Ishikawa (cell line): ENCODE measurements at regions not wholly inside any gene's neighbourhood (a gene's known extent, or its start where the extent isn't known, plus 50 kb on each side); places are given as distances from the start of the nearest gene placed in this dataset.

Experiments used
- CEBPB ChIP-seq: IDR thresholded peaks from 2 replicates; pipeline ENCODE4 v1.6.1; 2012
- CREB1 ChIP-seq: IDR thresholded peaks from 2 replicates; pipeline ENCODE4 v1.6.1; 2012; ENCODE audit warnings: low read depth
- EGR1 ChIP-seq: IDR thresholded peaks from 2 replicates; pipeline ENCODE4 v1.6.1; 2012
- EP300 ChIP-seq: IDR thresholded peaks from 2 replicates; pipeline ENCODE4 v1.6.1; 2012; ENCODE audit warnings: borderline replicate concordance
- FOXM1 ChIP-seq: IDR thresholded peaks from 2 replicates; pipeline ENCODE4 v1.6.1; 2012; ENCODE audit warnings: low read depth, borderline replicate concordance
- MAX ChIP-seq: IDR thresholded peaks from 2 replicates; pipeline ENCODE4 v1.6.1; 2012
- NFIC ChIP-seq: IDR thresholded peaks from 2 replicates; pipeline ENCODE4 v1.6.1; 2012
- RAD21 ChIP-seq: IDR thresholded peaks from 2 replicates; pipeline ENCODE4 v1.6.1; 2012; ENCODE audit warnings: low read depth
- REST ChIP-seq: IDR thresholded peaks from 2 replicates; pipeline ENCODE4 v1.6.1; 2012; ENCODE audit warnings: low read depth, mild to moderate bottlenecking
- TAF1 ChIP-seq: IDR thresholded peaks from 2 replicates; pipeline ENCODE4 v1.6.1; 2012; ENCODE audit warnings: low read depth, mild to moderate bottlenecking
- TCF12 ChIP-seq: IDR thresholded peaks from 2 replicates; pipeline ENCODE4 v1.6.1; 2012; ENCODE audit warnings: low read depth
- TEAD4 ChIP-seq: IDR thresholded peaks from 2 replicates; pipeline ENCODE4 v1.6.1; 2012
- USF1 ChIP-seq: IDR thresholded peaks from 2 replicates; pipeline ENCODE4 v1.6.1; 2012
- YY1 ChIP-seq: IDR thresholded peaks from 2 replicates; pipeline ENCODE4 v1.6.1; 2012; ENCODE audit warnings: low read depth
- ZBTB7A ChIP-seq: IDR thresholded peaks from 2 replicates; pipeline ENCODE4 v1.6.1; 2012; ENCODE audit warnings: low read depth

- no peak for TF ChIP-seq RAD21
- no peak for TF ChIP-seq NFIC
- no peak for TF ChIP-seq EP300
- no peak for TF ChIP-seq CREB1
- no peak for TF ChIP-seq TEAD4
These were observed 116.0 kb upstream of the ADRA1B start for GRCh38 chr5:159800131-159800840.

GRCh38 chr5:159801303-159801702 is 115.0 kb upstream of the ADRA1B start:
- peak; percentile 29; the same call in 1 of the 2 replicates for TF ChIP-seq USF1
- TF ChIP-seq EP300: no peak

DNA sequence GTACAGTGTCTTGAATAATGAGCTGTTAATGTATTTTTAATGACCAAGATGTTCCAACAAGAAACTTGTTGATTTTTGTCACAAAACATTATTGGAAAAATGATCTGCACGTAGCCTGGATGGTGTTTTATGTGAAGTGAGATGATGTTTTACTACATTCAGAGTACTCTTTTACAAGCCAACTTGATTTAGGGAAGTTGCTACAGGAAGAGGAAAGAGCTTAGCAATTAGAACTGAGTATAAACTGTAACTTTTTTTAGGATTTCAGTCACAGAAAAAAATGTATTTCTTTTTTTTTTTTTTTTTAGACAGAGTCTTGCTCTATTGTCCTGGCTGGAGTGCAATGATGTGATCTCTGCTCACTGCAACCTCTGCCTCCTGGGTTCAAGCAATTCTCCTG is 113.6 kb upstream of the ADRA1B start:
- TF ChIP-seq NFIC: no peak
- no peak for TF ChIP-seq FOXM1
- TF ChIP-seq RAD21: no peak
- TF ChIP-seq CREB1: no peak
- TF ChIP-seq YY1: no peak
- no peak for TF ChIP-seq ZBTB7A
- no peak for TF ChIP-seq TCF12
- TF ChIP-seq CEBPB: no peak
- TF ChIP-seq USF1: no peak
- TF ChIP-seq MAX: no peak
- TF ChIP-seq REST: no peak
- TF ChIP-seq TAF1: no peak
- no peak for TF ChIP-seq EP300
- no peak for TF ChIP-seq EGR1
- no peak for TF ChIP-seq TEAD4

DNA sequence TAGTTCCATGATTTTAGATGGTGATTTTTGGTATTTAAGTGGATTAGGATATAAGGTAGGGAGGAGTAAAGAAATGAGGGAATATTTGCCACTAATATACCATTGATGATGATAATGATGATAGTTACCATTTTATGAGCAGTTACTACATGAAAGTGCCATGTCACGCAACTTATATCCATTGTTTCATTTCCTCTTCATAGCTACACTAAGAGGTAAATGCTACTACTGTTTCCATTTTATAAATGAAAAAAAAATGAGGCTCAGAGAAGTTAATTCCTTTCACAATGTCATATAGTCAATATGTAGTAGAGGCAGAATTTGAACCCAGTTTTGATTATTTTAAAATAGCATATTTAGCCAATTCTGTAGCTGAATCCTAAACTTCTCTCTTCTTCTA is 112.2 kb upstream of the ADRA1B start:
- no peak for TF ChIP-seq CEBPB
- no peak for TF ChIP-seq EP300
- TF ChIP-seq CREB1: no peak
- TF ChIP-seq TEAD4: no peak
- TF ChIP-seq USF1: no peak
- no peak for TF ChIP-seq NFIC
- TF ChIP-seq RAD21: no peak
- TF ChIP-seq REST: no peak
- no peak for TF ChIP-seq FOXM1
- no peak for TF ChIP-seq TAF1
- no peak for TF ChIP-seq YY1
- no peak for TF ChIP-seq TCF12
- TF ChIP-seq ZBTB7A: no peak
- TF ChIP-seq EGR1: no peak
- no peak for TF ChIP-seq MAX

GRCh38 chr5:159805021-159805420 is 111.3 kb upstream of the ADRA1B start:
- TF ChIP-seq TCF12 (no peak), CEBPB (no peak), TAF1 (no peak), EP300 (no peak), REST (no peak), ZBTB7A (no peak), CREB1 (no peak), FOXM1 (no peak), USF1 (no peak), YY1 (no peak), EGR1 (no peak)
